GM13977 (cell line): ENCODE measurements at regions not wholly inside any gene's neighbourhood (a gene's known extent, or its start where the extent isn't known, plus 50 kb on each side); places are given as distances from the start of the nearest gene placed in this dataset.

Experiments used
- DNase-seq: peaks from one replicate; pipeline ENCODE4 v3.0.0; 2012; ENCODE audit warnings: low spot score
- in situ Hi-C: fragments of 300-500 bp; cut with MboI; formaldehyde crosslinking; loops from one replicate; pipeline ENCODE4 v1.12.0; 2022; ENCODE audit warnings: low sequenced_read_pairs, low pct_unique_long_range_greater_than_20kb, mixed read lengths, inconsistent platforms; ENCODE audit not compliant: unreplicated experiment
- TF ChIP-seq, protein P1 (sequence below): IDR thresholded peaks from 2 replicates; pipeline ENCODE4 v1.5.1; 2012; ENCODE audit warnings: mild to moderate bottlenecking, control low read depth; ENCODE audit not compliant: insufficient read depth; ENCODE audit errors: extremely low read depth, missing control alignments

GRCh38 chr1:181425566-181425965, 57.8 kb upstream of the CACNA1E start:
- TF ChIP-seq, protein P1, sequence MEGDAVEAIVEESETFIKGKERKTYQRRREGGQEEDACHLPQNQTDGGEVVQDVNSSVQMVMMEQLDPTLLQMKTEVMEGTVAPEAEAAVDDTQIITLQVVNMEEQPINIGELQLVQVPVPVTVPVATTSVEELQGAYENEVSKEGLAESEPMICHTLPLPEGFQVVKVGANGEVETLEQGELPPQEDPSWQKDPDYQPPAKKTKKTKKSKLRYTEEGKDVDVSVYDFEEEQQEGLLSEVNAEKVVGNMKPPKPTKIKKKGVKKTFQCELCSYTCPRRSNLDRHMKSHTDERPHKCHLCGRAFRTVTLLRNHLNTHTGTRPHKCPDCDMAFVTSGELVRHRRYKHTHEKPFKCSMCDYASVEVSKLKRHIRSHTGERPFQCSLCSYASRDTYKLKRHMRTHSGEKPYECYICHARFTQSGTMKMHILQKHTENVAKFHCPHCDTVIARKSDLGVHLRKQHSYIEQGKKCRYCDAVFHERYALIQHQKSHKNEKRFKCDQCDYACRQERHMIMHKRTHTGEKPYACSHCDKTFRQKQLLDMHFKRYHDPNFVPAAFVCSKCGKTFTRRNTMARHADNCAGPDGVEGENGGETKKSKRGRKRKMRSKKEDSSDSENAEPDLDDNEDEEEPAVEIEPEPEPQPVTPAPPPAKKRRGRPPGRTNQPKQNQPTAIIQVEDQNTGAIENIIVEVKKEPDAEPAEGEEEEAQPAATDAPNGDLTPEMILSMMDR, result no peak
- DNase-seq, result no peak
- in situ Hi-C loops, result no loop called here

- TF ChIP-seq, protein P1, result no peak
- in situ Hi-C loops, result no loop called here
- DNase-seq, result no peak
Measured at GRCh38 chr1:181429462-181429861, 53.9 kb upstream of the CACNA1E start.

DNA sequence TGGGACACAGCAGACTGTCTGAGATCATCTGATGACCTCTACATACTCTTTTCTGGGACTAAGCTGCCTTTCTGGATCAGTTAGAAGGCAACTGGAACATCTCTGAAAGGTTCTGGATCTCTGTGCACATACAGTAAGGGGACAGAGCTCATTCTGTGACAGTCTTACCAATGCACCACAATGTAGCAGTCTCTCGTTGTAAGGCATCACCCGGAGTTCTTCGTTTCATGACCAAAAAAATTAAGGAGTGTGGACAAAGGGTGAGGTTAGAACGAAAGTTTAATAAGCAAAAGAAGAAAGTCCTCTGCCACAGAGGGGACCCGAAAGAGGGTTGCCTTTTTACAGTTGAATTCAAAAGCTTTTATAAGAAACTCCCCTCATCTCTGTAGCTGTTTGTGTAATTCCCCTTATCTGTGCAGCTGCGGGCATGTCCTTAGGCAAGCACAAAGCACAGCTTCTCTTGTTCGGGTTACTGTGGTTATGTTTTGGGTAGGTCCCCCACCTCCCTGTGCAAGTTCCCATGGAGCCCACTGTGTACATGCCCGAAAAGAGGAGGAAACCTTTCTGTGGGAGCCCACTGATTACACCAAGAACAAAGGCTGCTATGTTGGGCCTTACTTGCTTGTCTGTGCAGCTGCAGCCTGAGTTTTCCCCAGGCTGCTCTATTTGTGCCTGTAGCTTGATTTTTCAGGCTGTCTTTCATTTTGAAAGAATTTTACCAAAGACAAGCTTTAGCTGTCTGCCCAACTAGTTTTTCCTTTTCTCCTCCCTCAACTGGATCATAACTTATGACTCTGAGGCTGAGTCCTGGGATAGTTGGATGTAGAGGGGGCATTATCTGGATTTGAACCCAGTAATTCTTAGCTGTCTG, 53.1 kb upstream of the CACNA1E start:
- DNase-seq, result peak; percentile 52
- TF ChIP-seq, protein P1, result no peak
- in situ Hi-C loops, result no loop called here
